NCI-H748 (cell line): ENCODE measurements at regions not wholly inside any gene's neighbourhood (a gene's known extent, or its start where the extent isn't known, plus 50 kb on each side); places are given as distances from the start of the nearest gene placed in this dataset.
A peak's percentile ranks its signal among the peaks of the same experiment; 100 is the strongest.

Experiments used
- DNase-seq: peaks from one replicate; lab custom pipeline; 2025; ENCODE audit not compliant: unreplicated experiment; lab: John Stamatoyannopoulos, UW

GRCh38 chr1:212557739-212558692 lies 50.5 kb upstream of the ATF3 start:
- peak; percentile 54 for DNase-seq

DNA sequence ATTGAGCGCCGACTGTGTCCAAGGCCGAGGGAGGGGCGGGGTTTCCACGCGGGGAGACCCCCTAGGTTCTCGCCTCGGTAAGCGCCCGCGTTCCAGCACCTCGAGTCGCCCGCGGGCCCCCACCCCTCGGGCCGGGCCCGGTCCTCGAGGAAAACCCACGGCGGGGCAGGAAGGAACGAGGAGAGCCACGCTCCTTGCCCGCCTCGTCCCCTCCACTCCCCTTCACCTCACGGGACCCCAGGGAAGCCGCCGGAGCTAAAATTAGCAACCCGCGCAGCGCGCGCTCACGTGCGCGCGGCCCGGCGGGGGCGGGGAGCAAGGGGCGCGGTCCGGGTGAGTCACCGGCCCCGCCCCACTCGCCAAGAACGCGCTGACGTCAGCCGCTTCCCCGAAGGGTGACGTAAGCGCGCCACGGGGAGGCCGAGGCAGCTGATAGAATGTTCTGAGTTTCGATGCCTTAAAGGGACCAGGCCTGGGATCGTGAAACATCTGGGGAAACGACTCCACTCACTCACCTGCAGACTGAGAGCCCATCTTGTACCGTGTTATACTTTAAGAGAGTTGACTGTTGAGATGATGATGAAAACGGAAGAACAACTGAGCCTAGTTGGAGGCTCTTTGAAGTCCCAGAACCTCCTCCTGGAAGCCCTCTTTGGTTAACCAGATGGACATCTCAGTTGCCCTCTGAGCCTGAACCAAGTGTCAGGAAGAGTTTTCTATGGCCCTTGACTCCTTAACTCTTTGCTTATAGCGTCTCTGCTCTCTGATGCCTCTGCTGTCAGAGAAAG lies 49.7 kb upstream of the ATF3 start:
- DNase-seq: peak; percentile 89
